CD14-positive monocyte (primary cell): ENCODE measurements at regions not wholly inside any gene's neighbourhood (a gene's known extent, or its start where the extent isn't known, plus 50 kb on each side); places are given as distances from the start of the nearest gene placed in this dataset.

Source experiments
- DNase-seq, 3 donors: peaks; one replicate each; pipeline ENCODE4 v3.0.0-alpha.2; 2011 to 2022
- H2AFZ ChIP-seq: 2 replicates; pipeline ENCODE4 v1.6.0; 2012; ENCODE audit warnings: mild to moderate bottlenecking, low read depth, low read length, inconsistent platforms; ENCODE audit not compliant: insufficient read depth, poor library complexity, severe bottlenecking
- H3K27ac ChIP-seq, 2 donors: 1 replicate in 1 of 2; 2 replicates in 1 of 2; pipeline ENCODE4 v1.5.1; 2012 to 2013; ENCODE audit warnings: low read length in 2 of 2, control low read depth in 1 of 2, inconsistent platforms in 1 of 2, low read depth in 1 of 2, mild to moderate bottlenecking in 1 of 2
- H3K27me3 ChIP-seq, 2 donors: one replicate each; pipeline versions ENCODE4 v1.6.0 to v1.6.1; 2011 to 2013; ENCODE audit warnings: low read length in 2 of 2; ENCODE audit not compliant: control insufficient read depth in 2 of 2, insufficient read depth in 2 of 2
- H3K36me3 ChIP-seq, 2 donors: replicated peaks in 1 of 2; 1 replicate in 1 of 2; 2 replicates in 1 of 2; pipeline versions ENCODE4 v1.5.1 to v1.6.1; 2012 to 2013; ENCODE audit warnings: low read length in 2 of 2, control low read depth in 1 of 2, inconsistent platforms in 1 of 2, mild to moderate bottlenecking in 1 of 2; ENCODE audit not compliant: insufficient read depth in 2 of 2, control insufficient read depth in 1 of 2
- H3K4me1 ChIP-seq, 2 donors: 1 replicate in 1 of 2; 2 replicates in 1 of 2; pipeline versions ENCODE4 v1.5.1 to v1.6.1; 2012 to 2013; ENCODE audit warnings: low read length in 2 of 2, control low read depth in 1 of 2, inconsistent platforms in 1 of 2, mild to moderate bottlenecking in 1 of 2, moderate library complexity in 1 of 2; ENCODE audit not compliant: insufficient read depth in 2 of 2, control insufficient read depth in 1 of 2
- H3K4me2 ChIP-seq: replicated peaks from 2 replicates; pipeline ENCODE3; 2012; ENCODE audit warnings: low read length, moderate library complexity, mild to moderate bottlenecking; ENCODE audit not compliant: poor library complexity, severe bottlenecking; ENCODE audit errors: extremely low read depth
- H3K4me3 ChIP-seq, 3 experiments: fragments of 200-600 bp in 1 of 3; sonication (generic) in 1 of 3; replicated peaks in 1 of 3; 1 replicate in 2 of 3; 2 replicates in 1 of 3; pipeline ENCODE4 v1.5.1; 2011 to 2013; ENCODE audit warnings: low read length in 3 of 3, mild to moderate bottlenecking in 3 of 3, control low read depth in 2 of 3, low read depth in 2 of 3, inconsistent platforms in 1 of 3, moderate library complexity in 1 of 3
- H3K79me2 ChIP-seq: 2 replicates; pipeline ENCODE4 v1.6.0; 2012; ENCODE audit warnings: mild to moderate bottlenecking, control low read depth, inconsistent platforms, low read length, moderate library complexity; ENCODE audit not compliant: insufficient read depth
- H3K9ac ChIP-seq: 2 replicates; pipeline ENCODE4 v1.6.0; 2017; ENCODE audit warnings: low read length, mild to moderate bottlenecking; ENCODE audit not compliant: insufficient read depth, poor library complexity, severe bottlenecking
- H3K9me3 ChIP-seq, 2 donors: replicated peaks in 1 of 2; 1 replicate in 1 of 2; 2 replicates in 1 of 2; pipeline versions ENCODE4 v1.5.1 to v1.6.1; 2012 to 2013; ENCODE audit warnings: low read length in 2 of 2, control low read depth in 1 of 2; ENCODE audit not compliant: control insufficient read depth in 1 of 2, insufficient read depth in 1 of 2
- H4K20me1 ChIP-seq: 2 replicates; pipeline ENCODE4 v1.6.0; 2012; ENCODE audit warnings: mild to moderate bottlenecking, low read length, control low read depth, moderate library complexity; ENCODE audit not compliant: insufficient read depth
- H3K27ac Mint-ChIP-seq, 7 donors: one replicate each; pipeline ENCODE4 v1.8.0; 2020; ENCODE audit warnings: mild to moderate bottlenecking in 7 of 7, mixed read lengths in 7 of 7, moderate library complexity in 6 of 7, inconsistent platforms in 2 of 7
- H3K27me3 Mint-ChIP-seq, 3 donors: one replicate each; pipeline ENCODE4 v1.8.0; 2021 to 2022; ENCODE audit warnings: low read depth in 3 of 3, mild to moderate bottlenecking in 3 of 3, mixed read lengths in 3 of 3, moderate library complexity in 3 of 3, inconsistent platforms in 1 of 3
- H3K36me3 Mint-ChIP-seq, 2 donors: one replicate each; pipeline ENCODE4 v1.8.0; 2020; ENCODE audit warnings: mixed read lengths in 2 of 2, inconsistent platforms in 1 of 2, mild to moderate bottlenecking in 1 of 2
- H3K4me1 Mint-ChIP-seq: one replicate; pipeline ENCODE4 v1.8.0; 2020; ENCODE audit warnings: mild to moderate bottlenecking, mixed read lengths
- H3K4me3 Mint-ChIP-seq, 2 donors: one replicate each; pipeline ENCODE4 v1.8.0; 2020; ENCODE audit warnings: mild to moderate bottlenecking in 2 of 2, mixed read lengths in 2 of 2, moderate library complexity in 1 of 2
- H3K9me3 Mint-ChIP-seq, 7 donors: one replicate each; pipeline ENCODE4 v1.8.0; 2020 to 2022; ENCODE audit warnings: mixed read lengths in 7 of 7, mild to moderate bottlenecking in 6 of 7, moderate library complexity in 6 of 7, inconsistent platforms in 2 of 7
- CTCF ChIP-seq: fragments of 200-600 bp; IDR thresholded peaks from one replicate; pipeline ENCODE4 v1.8.0; 2022; ENCODE audit warnings: antibody characterized with exemption, mild to moderate bottlenecking
- WGBS: methylation state at CpG from one replicate; pipeline ENCODE4 v1.1.5; 2013; ENCODE audit warnings: missing lambda C conversion rate; ENCODE audit not compliant: insufficient coverage; 5-methylcytosine and 5-hydroxymethylcytosine counted together
- intact Hi-C, 2 donors: fragments of 100-400 bp; cut with micrococcal nuclease; formaldehyde crosslinking; loops; one replicate each; pipeline versions ENCODE4 v1.15.0 to v1.15.1; 2023

GRCh38 chr13:79851318-79851717 is 370.4 kb downstream of the NDFIP2 start:
- Histone ChIP-seq H3K27me3 (no peaks in the 10 kb centered on the region), H3K27ac (no peak overlapping the region), H4K20me1 (no peaks in the 10 kb centered on the region), H3K79me2 (no peaks in the 10 kb centered on the region), H3K9me3 (no peaks in the 10 kb centered on the region), H3K4me1 (no peaks in the 10 kb centered on the region), H3K36me3 (no peaks in the 10 kb centered on the region), H2AFZ (no peak overlapping the region), H3K4me3 (no peak overlapping the region), H3K4me2 (no peak overlapping the region), H3K9ac (no peak overlapping the region)
- H3K9me3 Mint-ChIP-seq: peaks cover 0 to 3% (median 1%) of the 10 kb centered on the region in 7 donors
- DNase-seq: no peak
- no peaks in the 10 kb centered on the region for H3K36me3 Mint-ChIP-seq
- intact Hi-C loops: no loop called here
- H3K4me3 Mint-ChIP-seq: no peak overlapping the region
- H3K4me1 Mint-ChIP-seq: peaks cover 1% of the 10 kb centered on the region
- no peaks in the 10 kb centered on the region for H3K27me3 Mint-ChIP-seq
- no peak overlapping the region for H3K27ac Mint-ChIP-seq
- no peak for TF ChIP-seq CTCF

GRCh38 chr13:79847882-79848592 is 367.1 kb downstream of the NDFIP2 start:
- H3K36me3 Mint-ChIP-seq: no peaks in the 10 kb centered on the region
- Histone ChIP-seq H3K4me3 (no peak overlapping the region), H3K79me2 (no peaks in the 10 kb centered on the region), H3K4me1 (no peaks in the 10 kb centered on the region), H3K36me3 (no peaks in the 10 kb centered on the region), H3K9ac (no peak overlapping the region), H3K27ac (no peak overlapping the region), H2AFZ (no peak overlapping the region), H3K4me2 (no peak overlapping the region), H4K20me1 (no peaks in the 10 kb centered on the region), H3K27me3 (no peaks in the 10 kb centered on the region), H3K9me3 (no peaks in the 10 kb centered on the region)
- intact Hi-C loops: no loop called here
- peak overlapping the region in 1 of 7 donors; percentile 25 for H3K27ac Mint-ChIP-seq
- H3K9me3 Mint-ChIP-seq: peaks cover 0 to 5% (median 4%) of the 10 kb centered on the region in 7 donors
- WGBS: no CpG with 5 or more reads among the region's 5 CpGs
- no peak overlapping the region for H3K4me3 Mint-ChIP-seq
- TF ChIP-seq CTCF: no peak
- no peak for DNase-seq
- H3K27me3 Mint-ChIP-seq: no peaks in the 10 kb centered on the region
- H3K4me1 Mint-ChIP-seq: peaks cover 1% of the 10 kb centered on the region
